Activated T-cell treated with anti-CD3 and anti-CD28 coated beads, Interleukin-2, amount 50 U/mL, for 72 hours (primary cell): ENCODE measurements at regions not wholly inside any gene's neighbourhood (a gene's known extent, or its start where the extent isn't known, plus 50 kb on each side); places are given as distances from the start of the nearest gene placed in this dataset.

Source experiments
- ATAC-seq, 2 donors: fragments of 150-1000 bp; cut with Tn5 transposase; replicated peaks in 1 of 2; 2 replicates each; pipeline ENCODE4 v1.10.0; 2021; ENCODE audit warnings: moderate library complexity in 2 of 2, mild to moderate bottlenecking in 1 of 2
- DNase-seq, 2 donors: peaks; one replicate each; pipeline ENCODE4 v3.0.0; 2021 to 2022; ENCODE audit warnings: mixed read lengths in 1 of 2
- H3K27ac Mint-ChIP-seq: one replicate; pipeline ENCODE4 v1.8.0; 2022; ENCODE audit warnings: mild to moderate bottlenecking, moderate library complexity, mixed read lengths
- H3K27me3 Mint-ChIP-seq: one replicate; pipeline ENCODE4 v1.8.0; 2022; ENCODE audit warnings: low read depth, mixed read lengths
- H3K36me3 Mint-ChIP-seq, 2 donors: one replicate each; pipeline ENCODE4 v1.8.0; 2022; ENCODE audit warnings: mixed read lengths in 2 of 2, mild to moderate bottlenecking in 1 of 2; ENCODE audit not compliant: insufficient read depth in 2 of 2
- H3K4me1 Mint-ChIP-seq: one replicate; pipeline ENCODE4 v1.8.0; 2022; ENCODE audit warnings: low read depth, mixed read lengths
- H3K4me3 Mint-ChIP-seq, 2 donors: one replicate each; pipeline ENCODE4 v1.8.0; 2022; ENCODE audit warnings: mild to moderate bottlenecking in 2 of 2, mixed read lengths in 2 of 2, moderate library complexity in 2 of 2
- H3K9me3 Mint-ChIP-seq, 2 donors: one replicate each; pipeline ENCODE4 v1.8.0; 2022; ENCODE audit warnings: mixed read lengths in 2 of 2

DNA sequence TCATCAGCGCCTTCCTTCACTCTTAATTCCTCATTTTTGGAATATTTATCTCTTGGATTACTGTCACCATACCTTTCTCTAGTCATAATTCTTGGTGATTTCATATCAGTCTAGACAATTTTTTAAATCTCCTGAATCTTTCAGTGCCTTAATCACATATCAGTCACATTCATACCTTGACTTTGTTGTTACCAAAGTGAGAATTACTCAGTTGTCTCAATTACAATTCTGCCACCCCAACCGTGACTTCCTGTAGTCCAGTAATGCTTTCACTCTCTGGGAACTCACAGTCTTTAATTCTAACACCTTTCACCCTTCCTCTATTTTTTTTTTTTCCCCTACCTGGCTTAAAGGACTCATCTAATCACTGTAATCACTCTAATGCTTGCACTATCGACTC lies 1275.3 kb upstream of the TENM3 start:
- no peak overlapping the region for H3K27ac Mint-ChIP-seq
- peaks cover 8 to 10% of the 10 kb centered on the region in 2 donors for H3K9me3 Mint-ChIP-seq
- H3K27me3 Mint-ChIP-seq: no peaks in the 10 kb centered on the region
- ATAC-seq (no peak), DNase-seq (no peak)
- no peaks in the 10 kb centered on the region for H3K36me3 Mint-ChIP-seq
- H3K4me1 Mint-ChIP-seq: no peaks in the 10 kb centered on the region
- no peak overlapping the region for H3K4me3 Mint-ChIP-seq

DNA sequence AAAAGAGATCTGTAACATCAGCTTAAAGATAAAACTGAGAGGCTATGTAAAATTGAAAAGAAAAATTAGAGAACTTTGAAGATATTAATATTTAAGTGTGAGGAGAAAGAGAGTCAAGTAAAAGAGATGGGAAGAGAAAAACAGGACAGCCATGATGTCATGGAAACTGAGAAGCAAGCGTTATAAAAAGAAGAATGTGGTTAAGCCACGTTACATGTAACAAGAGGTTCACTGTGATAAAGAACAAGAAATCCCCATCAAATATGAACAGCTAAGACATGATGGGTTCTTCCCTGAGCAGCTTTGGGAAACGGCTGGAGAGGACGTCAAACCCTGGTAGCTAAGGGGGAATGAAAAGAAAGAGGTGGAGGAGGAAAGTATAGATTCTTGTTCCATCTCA lies 1269.3 kb upstream of the TENM3 start:
- DNase-seq (no peak), ATAC-seq (no peak)
- no peaks in the 10 kb centered on the region for H3K36me3 Mint-ChIP-seq
- H3K9me3 Mint-ChIP-seq: peaks cover 9 to 13% of the 10 kb centered on the region in 2 donors
- no peak overlapping the region for H3K4me3 Mint-ChIP-seq
- no peak overlapping the region for H3K27ac Mint-ChIP-seq
- H3K27me3 Mint-ChIP-seq: no peaks in the 10 kb centered on the region
- H3K4me1 Mint-ChIP-seq: no peaks in the 10 kb centered on the region

DNA sequence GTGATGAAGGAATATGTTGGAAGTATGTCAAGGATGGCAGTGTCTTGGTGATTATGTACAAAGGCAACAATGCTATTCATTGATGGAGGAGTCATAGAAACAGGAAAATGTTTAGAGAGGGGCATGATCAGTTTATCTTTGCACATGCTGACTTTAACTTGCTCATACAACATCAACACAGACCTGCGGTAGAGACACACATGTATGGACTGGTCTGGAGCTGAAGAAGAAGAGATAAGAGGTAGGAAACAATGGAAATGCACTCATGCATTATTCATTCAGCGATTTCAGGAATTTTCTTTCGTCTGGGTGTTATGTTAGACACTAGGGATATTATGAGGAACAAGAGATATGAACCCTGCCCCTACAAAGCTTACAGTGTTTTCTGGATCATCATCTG lies 1252.3 kb upstream of the TENM3 start:
- ATAC-seq: no peak
- no peak overlapping the region for H3K4me3 Mint-ChIP-seq
- H3K36me3 Mint-ChIP-seq: no peaks in the 10 kb centered on the region
- no peak overlapping the region for H3K27ac Mint-ChIP-seq
- H3K4me1 Mint-ChIP-seq: no peaks in the 10 kb centered on the region
- peaks cover 4% of the 10 kb centered on the region in 2 donors for H3K9me3 Mint-ChIP-seq
- DNase-seq: no peak
- no peaks in the 10 kb centered on the region for H3K27me3 Mint-ChIP-seq

DNA sequence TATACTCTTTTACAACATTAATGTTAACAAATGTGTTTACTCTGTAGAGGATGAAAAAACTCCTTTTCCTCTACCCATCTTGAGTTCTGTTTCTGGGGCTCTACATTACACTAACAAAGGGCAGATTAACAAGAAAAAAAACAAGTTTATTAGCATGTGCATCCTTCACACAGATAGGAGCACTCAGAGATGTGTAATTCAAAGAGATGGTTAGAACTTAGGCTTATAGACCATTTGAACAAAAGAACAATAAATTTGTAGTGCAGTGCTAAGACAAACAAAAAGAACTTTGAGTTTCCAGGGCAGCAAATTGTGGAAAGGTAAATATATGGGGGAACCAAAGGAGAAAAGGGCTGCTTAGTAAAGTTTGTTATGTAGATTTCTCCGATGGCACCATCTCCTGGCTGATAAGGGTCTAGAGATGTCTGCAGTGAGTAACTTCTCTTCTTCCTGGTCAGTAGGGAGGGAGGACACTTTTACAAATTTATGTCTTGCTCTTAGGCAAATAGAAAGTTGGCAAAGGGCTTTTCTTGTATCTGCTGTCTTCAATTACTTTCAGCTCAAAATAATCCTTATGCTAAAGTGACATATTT lies 1249.9 kb upstream of the TENM3 start:
- Mint-ChIP-seq H3K4me1 (no peaks in the 10 kb centered on the region), H3K4me3 (no peak overlapping the region), H3K27ac (no peak overlapping the region), H3K36me3 (no peaks in the 10 kb centered on the region), H3K9me3 (peaks cover 4 to 6% of the 10 kb centered on the region in 2 donors), H3K27me3 (no peaks in the 10 kb centered on the region)
- no peak for DNase-seq
- ATAC-seq: no peak

DNA sequence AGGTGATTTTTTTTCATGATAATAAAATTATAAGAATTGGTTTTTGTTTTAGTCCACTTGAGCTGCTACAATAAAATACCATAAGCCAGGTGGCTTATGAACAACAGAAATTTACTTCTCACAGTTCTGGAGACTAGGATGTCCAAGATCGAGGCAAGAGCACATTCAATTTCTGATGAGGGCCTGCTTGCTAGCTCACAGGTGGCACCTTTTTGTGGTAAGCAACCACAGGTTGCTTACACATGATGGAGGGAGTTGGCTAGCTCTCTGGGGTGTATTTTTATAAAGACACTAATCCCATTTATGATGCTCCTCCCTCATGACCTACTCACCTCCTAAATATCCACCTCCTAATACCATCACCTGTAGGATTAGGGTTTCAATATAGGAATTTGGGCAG lies 1248.5 kb upstream of the TENM3 start:
- Mint-ChIP-seq H3K4me1 (no peaks in the 10 kb centered on the region), H3K36me3 (no peaks in the 10 kb centered on the region), H3K27ac (no peak overlapping the region), H3K27me3 (no peaks in the 10 kb centered on the region), H3K4me3 (no peak overlapping the region), H3K9me3 (peaks cover 4 to 6% of the 10 kb centered on the region in 2 donors)
- no peak for DNase-seq
- no peak for ATAC-seq

DNA sequence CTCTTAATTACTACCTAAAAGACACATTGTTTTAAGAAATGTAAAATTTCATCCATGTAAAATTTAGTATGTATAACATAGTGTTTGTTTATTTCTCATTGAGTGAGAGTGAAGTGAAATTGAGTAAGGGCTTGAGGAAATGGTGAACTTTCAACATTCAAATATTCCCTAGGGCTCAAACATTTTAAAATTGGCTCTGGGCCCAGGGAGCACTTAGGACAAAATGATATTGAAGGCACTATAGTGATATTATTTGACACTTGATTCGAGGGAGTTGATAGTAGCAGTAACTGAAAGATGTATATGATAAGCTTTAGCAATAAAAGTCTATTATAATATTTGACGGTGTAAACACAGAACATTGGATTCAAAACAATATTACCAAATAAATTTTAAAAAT lies 1244.0 kb upstream of the TENM3 start:
- Mint-ChIP-seq H3K9me3 (peaks cover 5 to 8% of the 10 kb centered on the region in 2 donors), H3K36me3 (no peaks in the 10 kb centered on the region), H3K27me3 (no peaks in the 10 kb centered on the region), H3K4me1 (no peaks in the 10 kb centered on the region), H3K27ac (no peak overlapping the region), H3K4me3 (no peak overlapping the region)
- no peak for ATAC-seq
- DNase-seq: no peak

DNA sequence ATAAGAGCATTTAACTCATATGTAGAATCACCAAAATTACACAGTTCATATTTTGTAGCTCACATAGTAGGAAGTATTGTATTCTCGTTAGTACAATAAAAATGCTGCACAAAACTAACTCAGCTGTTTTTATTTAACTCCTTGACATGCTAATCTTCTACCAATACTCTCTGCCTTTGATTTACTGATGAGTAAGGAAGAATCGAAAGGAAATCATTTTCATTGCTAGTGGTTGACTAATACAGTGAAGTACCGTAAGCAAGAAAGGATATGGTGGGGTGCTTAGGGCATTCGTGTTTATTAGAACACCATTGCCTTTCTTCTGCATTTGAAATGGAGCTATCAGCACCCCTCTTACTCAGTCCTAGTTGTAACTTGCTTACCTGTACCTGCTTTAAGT lies 1239.1 kb upstream of the TENM3 start:
- Mint-ChIP-seq H3K4me3 (no peak overlapping the region), H3K9me3 (peaks cover 6 to 9% of the 10 kb centered on the region in 2 donors), H3K4me1 (no peaks in the 10 kb centered on the region), H3K27me3 (no peaks in the 10 kb centered on the region), H3K27ac (no peak overlapping the region), H3K36me3 (no peaks in the 10 kb centered on the region)
- no peak for ATAC-seq
- no peak for DNase-seq

DNA sequence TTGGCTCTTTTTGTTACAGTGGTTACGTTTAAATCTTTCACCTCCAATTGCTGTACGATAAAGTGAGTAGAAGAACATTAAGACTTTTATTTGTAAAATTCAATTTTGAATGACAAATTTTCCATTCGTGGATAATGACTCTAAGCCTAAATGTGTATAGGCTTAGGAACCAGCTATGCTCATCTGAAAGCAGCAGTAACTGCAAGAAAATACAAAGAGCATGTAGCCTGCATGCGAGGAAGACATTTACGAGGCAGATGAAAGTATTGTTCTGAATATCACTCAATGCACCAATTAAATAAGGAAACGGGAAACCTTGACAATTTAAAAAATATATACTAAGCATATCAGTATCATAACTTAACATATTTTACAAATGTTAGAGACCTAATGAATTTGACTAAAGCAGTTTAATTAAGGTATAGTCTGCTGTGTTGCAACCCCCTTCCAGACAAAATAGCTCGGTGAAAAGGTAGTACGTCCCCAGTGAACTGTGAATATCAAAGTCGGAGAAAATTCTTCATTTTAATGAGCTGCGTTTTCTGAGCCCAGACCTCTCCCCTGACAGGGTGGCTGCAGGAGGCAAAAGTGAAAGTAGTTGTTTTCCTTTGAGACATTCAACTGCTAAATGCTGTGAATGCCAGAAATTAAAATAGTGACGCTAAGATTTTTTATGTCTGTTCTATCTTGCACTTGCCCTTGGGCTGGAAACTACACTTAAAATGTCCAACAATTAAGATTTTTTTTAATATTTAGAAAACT lies 1236.5 kb upstream of the TENM3 start:
- DNase-seq (no peak), ATAC-seq (no peak)
- no peaks in the 10 kb centered on the region for H3K4me1 Mint-ChIP-seq
- no peak overlapping the region for H3K27ac Mint-ChIP-seq
- no peak overlapping the region for H3K4me3 Mint-ChIP-seq
- no peaks in the 10 kb centered on the region for H3K27me3 Mint-ChIP-seq
- H3K9me3 Mint-ChIP-seq: peaks cover 4 to 6% of the 10 kb centered on the region in 2 donors
- no peaks in the 10 kb centered on the region for H3K36me3 Mint-ChIP-seq

DNA sequence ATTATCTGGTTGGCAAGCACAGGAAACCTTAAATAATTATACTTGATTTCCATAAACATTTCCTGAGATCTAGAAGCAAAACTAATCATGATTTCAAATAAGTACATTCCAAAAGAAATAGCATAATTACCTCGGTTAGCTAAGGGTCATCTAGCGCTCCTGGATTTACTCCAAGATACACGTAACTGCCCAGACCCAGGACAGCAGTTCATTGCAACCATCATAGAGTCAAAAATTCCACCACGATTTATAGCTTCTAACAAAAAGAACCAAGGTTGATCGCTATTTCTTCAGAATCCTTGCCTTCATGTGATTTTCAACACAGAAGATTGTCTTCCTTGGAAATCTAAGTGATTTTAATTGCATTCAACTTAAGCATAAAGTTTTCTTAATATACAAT lies 1235.5 kb upstream of the TENM3 start:
- Mint-ChIP-seq H3K27ac (no peak overlapping the region), H3K27me3 (no peaks in the 10 kb centered on the region), H3K36me3 (no peaks in the 10 kb centered on the region), H3K4me1 (no peaks in the 10 kb centered on the region), H3K4me3 (no peak overlapping the region), H3K9me3 (peaks cover 5 to 8% of the 10 kb centered on the region in 2 donors)
- no peak for DNase-seq
- ATAC-seq: no peak

DNA sequence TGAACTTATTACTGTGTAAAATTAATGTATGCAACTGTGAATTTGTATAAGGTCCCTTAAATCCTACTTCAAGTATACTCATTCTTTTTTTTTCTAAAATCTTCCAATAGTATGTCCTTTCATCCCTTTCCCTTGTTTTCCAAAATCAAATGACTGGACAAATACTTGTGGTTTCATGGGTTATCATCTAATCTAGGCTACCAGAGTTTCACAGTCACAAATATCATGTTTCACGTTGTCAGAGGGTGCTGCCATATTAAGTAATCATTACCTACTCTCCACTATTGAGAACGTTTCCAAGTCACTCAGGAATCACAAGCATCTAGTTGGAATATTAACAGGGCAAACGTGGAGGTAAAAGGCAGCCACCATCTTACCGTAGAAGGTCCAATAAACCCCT lies 1235.0 kb upstream of the TENM3 start:
- Mint-ChIP-seq H3K27me3 (no peaks in the 10 kb centered on the region), H3K27ac (no peak overlapping the region), H3K4me1 (no peaks in the 10 kb centered on the region), H3K9me3 (peaks cover 9 to 10% of the 10 kb centered on the region in 2 donors), H3K4me3 (no peak overlapping the region), H3K36me3 (no peaks in the 10 kb centered on the region)
- no peak for DNase-seq
- ATAC-seq: no peak

DNA sequence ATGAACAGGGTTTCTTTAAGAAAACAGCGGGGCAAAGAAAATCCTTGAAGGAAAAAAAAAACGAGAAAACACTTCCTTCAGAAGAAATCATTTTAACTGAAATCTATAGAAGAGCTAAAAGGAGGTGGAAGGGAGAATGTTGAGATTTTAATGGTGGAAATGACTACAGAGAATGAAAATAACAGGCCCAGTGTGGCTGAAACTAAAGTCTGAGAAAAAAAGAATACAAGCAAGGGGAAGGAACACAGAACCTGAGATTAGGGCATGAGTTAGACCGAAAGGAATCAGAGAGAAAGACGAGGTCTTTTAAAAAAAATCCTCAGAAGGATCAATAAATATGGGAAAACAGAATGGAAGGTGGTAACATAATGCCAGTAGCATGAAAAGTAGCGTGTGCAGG lies 1230.0 kb upstream of the TENM3 start:
- H3K36me3 Mint-ChIP-seq: peaks cover 0 to 2% of the 10 kb centered on the region in 2 donors
- no peak for DNase-seq
- no peaks in the 10 kb centered on the region for H3K4me1 Mint-ChIP-seq
- H3K4me3 Mint-ChIP-seq: no peak overlapping the region
- ATAC-seq: no peak
- H3K9me3 Mint-ChIP-seq: peaks cover 10 to 14% of the 10 kb centered on the region in 2 donors
- H3K27ac Mint-ChIP-seq: no peak overlapping the region
- no peaks in the 10 kb centered on the region for H3K27me3 Mint-ChIP-seq

DNA sequence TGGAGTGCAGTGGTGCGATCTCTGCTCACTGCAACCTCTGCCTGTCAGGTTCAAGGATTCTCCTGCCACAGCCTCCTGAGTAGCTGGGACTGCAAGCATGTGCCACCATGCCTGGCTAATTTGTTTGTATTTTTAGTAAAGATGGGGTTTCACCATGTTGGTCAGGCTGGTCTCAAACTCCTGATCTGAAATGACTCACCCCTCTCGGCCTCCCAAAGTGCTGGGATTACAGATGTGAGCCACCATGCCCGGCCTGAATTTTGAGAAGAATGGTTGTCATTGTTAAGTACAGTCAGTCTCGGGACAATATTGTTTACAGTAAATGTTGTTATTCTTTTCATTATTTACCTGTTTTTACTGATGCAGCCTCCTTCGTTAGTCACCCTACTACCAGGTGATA lies 1226.2 kb upstream of the TENM3 start:
- Mint-ChIP-seq H3K27ac (no peak overlapping the region), H3K9me3 (peaks cover 14 to 16% of the 10 kb centered on the region in 2 donors), H3K27me3 (no peaks in the 10 kb centered on the region), H3K4me3 (no peak overlapping the region), H3K36me3 (peaks cover 0 to 2% of the 10 kb centered on the region in 2 donors), H3K4me1 (no peaks in the 10 kb centered on the region)
- no peak for DNase-seq
- ATAC-seq: no peak

DNA sequence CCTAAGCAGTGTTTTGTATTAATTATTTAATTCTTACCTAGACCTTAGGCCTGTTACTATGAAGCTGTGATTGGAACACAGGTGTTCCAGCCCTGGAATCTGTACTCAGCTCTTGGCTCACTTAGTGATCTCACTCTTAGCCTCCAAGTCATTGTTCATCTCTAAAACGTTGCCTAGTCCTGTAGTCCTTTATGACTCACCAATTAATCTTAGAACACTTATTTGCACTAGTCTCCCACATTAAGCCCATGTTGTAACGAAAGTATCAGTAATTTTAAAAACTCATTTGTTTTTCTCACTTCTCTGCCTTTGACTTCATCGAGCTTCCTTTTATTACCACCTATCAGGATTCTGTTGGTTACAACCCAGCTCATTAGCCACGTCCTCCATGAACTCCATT lies 1224.7 kb upstream of the TENM3 start:
- Mint-ChIP-seq H3K27me3 (no peaks in the 10 kb centered on the region), H3K36me3 (peaks cover 0 to under 1% of the 10 kb centered on the region in 2 donors), H3K4me1 (no peaks in the 10 kb centered on the region), H3K27ac (no peak overlapping the region), H3K4me3 (no peak overlapping the region), H3K9me3 (peaks cover 8 to 15% of the 10 kb centered on the region in 2 donors)
- DNase-seq: no peak
- ATAC-seq: no peak

DNA sequence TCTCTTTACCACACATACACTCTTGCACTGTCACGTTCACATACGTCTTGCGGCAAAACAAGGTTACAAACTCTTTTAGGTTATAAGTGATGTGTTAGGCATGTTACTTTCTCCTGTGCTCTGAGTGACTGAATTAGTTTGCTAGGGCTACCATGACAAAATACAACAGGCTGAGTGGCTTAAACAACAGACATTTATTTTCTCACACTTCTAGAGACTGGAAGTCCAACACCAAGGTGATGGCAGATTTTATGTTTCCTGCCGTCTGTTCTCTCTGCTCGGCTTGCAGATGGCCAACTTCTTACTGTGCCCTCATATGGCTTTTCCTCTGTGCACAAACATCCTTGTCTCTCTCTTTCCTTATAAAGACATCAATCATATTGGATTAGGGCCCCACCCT lies 1224.3 kb upstream of the TENM3 start:
- Mint-ChIP-seq H3K27ac (no peak overlapping the region), H3K9me3 (peaks cover 5 to 11% of the 10 kb centered on the region in 2 donors), H3K4me1 (no peaks in the 10 kb centered on the region), H3K27me3 (no peaks in the 10 kb centered on the region), H3K36me3 (no peaks in the 10 kb centered on the region), H3K4me3 (no peak overlapping the region)
- ATAC-seq (no peak), DNase-seq (no peak)
